ENCODE measurements at regions not wholly inside any gene's neighbourhood (a gene's known extent, or its start where the extent isn't known, plus 50 kb on each side); places are given as distances from the start of the nearest gene placed in this dataset.

GRCh38 chr6:15946701-15947385, 182.0 kb upstream of the MYLIP start:
- Histone ChIP-seq H3K27me3 (ENCODE audit: insufficient read depth, low read length) (no peaks in the 10 kb centered on the region), H3K4me1 (ENCODE audit: insufficient read depth, low read length) (peaks cover 3% of the 10 kb centered on the region; the same call in 1 of the 2 replicates), H4K5ac (ENCODE audit: insufficient read length, low read depth, low read length) (no peak overlapping the region), H2AFZ (ENCODE audit: low read length) (no peak overlapping the region), H3K56ac (ENCODE audit: insufficient read length, low read depth, low read length) (no peak overlapping the region), H3K4ac (ENCODE audit: low read depth, low read length) (no peak overlapping the region), H3K18ac (ENCODE audit: insufficient read length, low read depth, low read length) (no peak overlapping the region), H2AK5ac (ENCODE audit: insufficient read length, low read length) (no peak overlapping the region), H3K27ac (ENCODE audit: insufficient read length, low read depth, low read length) (no peak overlapping the region), H2BK12ac (ENCODE audit: insufficient read length, low read depth, low read length) (no peak overlapping the region), H3K79me1 (ENCODE audit: insufficient read depth, low read depth, low read length, poor library complexity, severe bottlenecking) (no peaks in the 10 kb centered on the region), H3K9me3 (ENCODE audit: control insufficient read depth, low read depth, low read length) (no peaks in the 10 kb centered on the region), H3K4me2 (ENCODE audit: insufficient read depth, insufficient read length, low read length) (no peak overlapping the region), H2BK120ac (ENCODE audit: low read depth, low read length, poor library complexity, severe bottlenecking) (no peak overlapping the region), H2BK5ac (ENCODE audit: insufficient read length, low read length) (no peak overlapping the region), H3K79me2 (ENCODE audit: insufficient read depth, low read length) (no peaks in the 10 kb centered on the region), H3K14ac (ENCODE audit: insufficient read depth, low read length) (no peak overlapping the region; the same call in 1 of the 2 replicates), H4K91ac (ENCODE audit: insufficient read length, low read depth, low read length) (no peak overlapping the region), H2BK15ac (ENCODE audit: low read depth, low read length) (no peak overlapping the region), H4K20me1 (ENCODE audit: control insufficient read depth, insufficient read depth, insufficient read length) (no peaks in the 10 kb centered on the region), H3K23me2 (ENCODE audit: insufficient read length, low read depth, low read length, poor library complexity, severe bottlenecking) (no peaks in the 10 kb centered on the region), H4K8ac (replicated peaks; ENCODE audit: insufficient read length, low read depth, low read length) (no peak overlapping the region), H3K9ac (ENCODE audit: extremely low read depth, insufficient read length, low read length) (no peak overlapping the region), H3K23ac (ENCODE audit: insufficient read length, low read depth, low read length) (no peak overlapping the region), H3T11ph (ENCODE audit: low read length) (no peak overlapping the region), H2BK20ac (ENCODE audit: low read depth, low read length, poor library complexity, severe bottlenecking) (no peak overlapping the region)
- no peak for TF ChIP-seq CTCF (conservative IDR thresholded peaks at IDR 0.05)
- Mint-ChIP-seq H3K4me3 (no peak overlapping the region), H3K4me1 (peaks cover 19% of the 10 kb centered on the region in 2 experiments), H3K36me3 (ENCODE audit: insufficient read depth in 1 of 3, low read depth in 3 of 3) (no peaks in the 10 kb centered on the region), H3K9me3 (no peaks in the 10 kb centered on the region), H3K27me3 (ENCODE audit: low read depth) (no peaks in the 10 kb centered on the region), H3K27ac (no peak overlapping the region)
- DNase-seq = no peak
- WGBS (ENCODE audit: extremely low coverage, insufficient read length, low lambda C conversion rate) = no CpG with 5 or more reads among the region's 4 CpGs
